ENCODE measurements at regions not wholly inside any gene's neighbourhood (a gene's known extent, or its start where the extent isn't known, plus 50 kb on each side); places are given as distances from the start of the nearest gene placed in this dataset.

DNA sequence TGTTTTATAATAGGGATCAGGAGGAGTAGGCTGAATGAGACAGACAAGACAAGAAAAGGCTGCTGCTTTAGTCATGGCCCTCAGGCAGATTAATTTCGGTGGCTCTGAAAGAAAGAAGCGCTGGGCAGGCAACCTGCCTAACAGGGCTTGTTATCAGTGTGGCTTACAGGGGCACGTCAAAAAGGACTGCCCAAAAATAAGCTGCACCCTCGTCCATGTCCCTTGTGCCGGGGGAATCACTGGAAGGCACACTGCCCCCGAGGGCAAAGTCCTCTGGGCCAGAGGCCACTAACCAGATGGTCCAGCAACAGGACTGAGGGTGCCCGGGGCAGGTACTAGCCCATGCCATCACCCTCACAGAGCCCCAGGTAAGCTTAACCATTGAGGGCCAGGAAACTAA lies 188.5 kb downstream of the IGSF11 start:
- DNase-seq (ENCODE audit: low spot score): no peak
- H3K27ac Mint-ChIP-seq: no peak overlapping the region
- no peak overlapping the region for H3K4me3 Mint-ChIP-seq
- Histone ChIP-seq H3F3A (replicated peaks; ENCODE audit: low read depth) (no peaks in the 10 kb centered on the region), H2AFZ (no peak overlapping the region), H3K27ac (ENCODE audit: low read depth) (no peak overlapping the region), H3K27me3 (ENCODE audit: insufficient read depth) (no peaks in the 10 kb centered on the region), H4K20me1 (replicated peaks; ENCODE audit: insufficient read depth) (no peaks in the 10 kb centered on the region), H3K9me2 (ENCODE audit: insufficient read depth) (no peaks in the 10 kb centered on the region), H3K4me2 (no peak overlapping the region), H3K4me3 (no peak overlapping the region), H3K36me3 (ENCODE audit: insufficient read depth) (peaks cover 3% of the 10 kb centered on the region; the same call in 1 of the 2 replicates), H3K4me1 (ENCODE audit: insufficient read depth) (no peaks in the 10 kb centered on the region), H3K79me2 (replicated peaks; ENCODE audit: insufficient read depth) (no peaks in the 10 kb centered on the region)
- TF ChIP-seq, protein P1, sequence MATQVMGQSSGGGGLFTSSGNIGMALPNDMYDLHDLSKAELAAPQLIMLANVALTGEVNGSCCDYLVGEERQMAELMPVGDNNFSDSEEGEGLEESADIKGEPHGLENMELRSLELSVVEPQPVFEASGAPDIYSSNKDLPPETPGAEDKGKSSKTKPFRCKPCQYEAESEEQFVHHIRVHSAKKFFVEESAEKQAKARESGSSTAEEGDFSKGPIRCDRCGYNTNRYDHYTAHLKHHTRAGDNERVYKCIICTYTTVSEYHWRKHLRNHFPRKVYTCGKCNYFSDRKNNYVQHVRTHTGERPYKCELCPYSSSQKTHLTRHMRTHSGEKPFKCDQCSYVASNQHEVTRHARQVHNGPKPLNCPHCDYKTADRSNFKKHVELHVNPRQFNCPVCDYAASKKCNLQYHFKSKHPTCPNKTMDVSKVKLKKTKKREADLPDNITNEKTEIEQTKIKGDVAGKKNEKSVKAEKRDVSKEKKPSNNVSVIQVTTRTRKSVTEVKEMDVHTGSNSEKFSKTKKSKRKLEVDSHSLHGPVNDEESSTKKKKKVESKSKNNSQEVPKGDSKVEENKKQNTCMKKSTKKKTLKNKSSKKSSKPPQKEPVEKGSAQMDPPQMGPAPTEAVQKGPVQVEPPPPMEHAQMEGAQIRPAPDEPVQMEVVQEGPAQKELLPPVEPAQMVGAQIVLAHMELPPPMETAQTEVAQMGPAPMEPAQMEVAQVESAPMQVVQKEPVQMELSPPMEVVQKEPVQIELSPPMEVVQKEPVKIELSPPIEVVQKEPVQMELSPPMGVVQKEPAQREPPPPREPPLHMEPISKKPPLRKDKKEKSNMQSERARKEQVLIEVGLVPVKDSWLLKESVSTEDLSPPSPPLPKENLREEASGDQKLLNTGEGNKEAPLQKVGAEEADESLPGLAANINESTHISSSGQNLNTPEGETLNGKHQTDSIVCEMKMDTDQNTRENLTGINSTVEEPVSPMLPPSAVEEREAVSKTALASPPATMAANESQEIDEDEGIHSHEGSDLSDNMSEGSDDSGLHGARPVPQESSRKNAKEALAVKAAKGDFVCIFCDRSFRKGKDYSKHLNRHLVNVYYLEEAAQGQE (IDR thresholded peaks at IDR 0.05; ENCODE audit: unreplicated experiment): no peak
- no peak for TF ChIP-seq STAT1 (IDR thresholded peaks at IDR 0.05; ENCODE audit: unreplicated experiment)
- no peak for TF ChIP-seq ZNF331 (CRISPR knock-in tag; IDR thresholded peaks at IDR 0.05; ENCODE audit: low read depth)
- TF ChIP-seq CREB1 (CRISPR knock-in tag; IDR thresholded peaks at IDR 0.05; ENCODE audit: low read depth): no peak
- TF ChIP-seq, protein P2, sequence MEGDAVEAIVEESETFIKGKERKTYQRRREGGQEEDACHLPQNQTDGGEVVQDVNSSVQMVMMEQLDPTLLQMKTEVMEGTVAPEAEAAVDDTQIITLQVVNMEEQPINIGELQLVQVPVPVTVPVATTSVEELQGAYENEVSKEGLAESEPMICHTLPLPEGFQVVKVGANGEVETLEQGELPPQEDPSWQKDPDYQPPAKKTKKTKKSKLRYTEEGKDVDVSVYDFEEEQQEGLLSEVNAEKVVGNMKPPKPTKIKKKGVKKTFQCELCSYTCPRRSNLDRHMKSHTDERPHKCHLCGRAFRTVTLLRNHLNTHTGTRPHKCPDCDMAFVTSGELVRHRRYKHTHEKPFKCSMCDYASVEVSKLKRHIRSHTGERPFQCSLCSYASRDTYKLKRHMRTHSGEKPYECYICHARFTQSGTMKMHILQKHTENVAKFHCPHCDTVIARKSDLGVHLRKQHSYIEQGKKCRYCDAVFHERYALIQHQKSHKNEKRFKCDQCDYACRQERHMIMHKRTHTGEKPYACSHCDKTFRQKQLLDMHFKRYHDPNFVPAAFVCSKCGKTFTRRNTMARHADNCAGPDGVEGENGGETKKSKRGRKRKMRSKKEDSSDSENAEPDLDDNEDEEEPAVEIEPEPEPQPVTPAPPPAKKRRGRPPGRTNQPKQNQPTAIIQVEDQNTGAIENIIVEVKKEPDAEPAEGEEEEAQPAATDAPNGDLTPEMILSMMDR (conservative IDR thresholded peaks at IDR 0.05; ENCODE audit: low read depth in 2 of 2): no peak
- TF ChIP-seq NANOG (IDR thresholded peaks at IDR 0.05; ENCODE audit: borderline replicate concordance): no peak
- TF ChIP-seq ZNF114 (CRISPR knock-in tag; IDR thresholded peaks at IDR 0.05): no peak
- TF ChIP-seq EZH2 (IDR thresholded peaks at IDR 0.05; ENCODE audit: low read depth, unreplicated experiment): no peak
- TF ChIP-seq JUNB (IDR thresholded peaks at IDR 0.05; ENCODE audit: unreplicated experiment): no peak
- TF ChIP-seq, protein P3, sequence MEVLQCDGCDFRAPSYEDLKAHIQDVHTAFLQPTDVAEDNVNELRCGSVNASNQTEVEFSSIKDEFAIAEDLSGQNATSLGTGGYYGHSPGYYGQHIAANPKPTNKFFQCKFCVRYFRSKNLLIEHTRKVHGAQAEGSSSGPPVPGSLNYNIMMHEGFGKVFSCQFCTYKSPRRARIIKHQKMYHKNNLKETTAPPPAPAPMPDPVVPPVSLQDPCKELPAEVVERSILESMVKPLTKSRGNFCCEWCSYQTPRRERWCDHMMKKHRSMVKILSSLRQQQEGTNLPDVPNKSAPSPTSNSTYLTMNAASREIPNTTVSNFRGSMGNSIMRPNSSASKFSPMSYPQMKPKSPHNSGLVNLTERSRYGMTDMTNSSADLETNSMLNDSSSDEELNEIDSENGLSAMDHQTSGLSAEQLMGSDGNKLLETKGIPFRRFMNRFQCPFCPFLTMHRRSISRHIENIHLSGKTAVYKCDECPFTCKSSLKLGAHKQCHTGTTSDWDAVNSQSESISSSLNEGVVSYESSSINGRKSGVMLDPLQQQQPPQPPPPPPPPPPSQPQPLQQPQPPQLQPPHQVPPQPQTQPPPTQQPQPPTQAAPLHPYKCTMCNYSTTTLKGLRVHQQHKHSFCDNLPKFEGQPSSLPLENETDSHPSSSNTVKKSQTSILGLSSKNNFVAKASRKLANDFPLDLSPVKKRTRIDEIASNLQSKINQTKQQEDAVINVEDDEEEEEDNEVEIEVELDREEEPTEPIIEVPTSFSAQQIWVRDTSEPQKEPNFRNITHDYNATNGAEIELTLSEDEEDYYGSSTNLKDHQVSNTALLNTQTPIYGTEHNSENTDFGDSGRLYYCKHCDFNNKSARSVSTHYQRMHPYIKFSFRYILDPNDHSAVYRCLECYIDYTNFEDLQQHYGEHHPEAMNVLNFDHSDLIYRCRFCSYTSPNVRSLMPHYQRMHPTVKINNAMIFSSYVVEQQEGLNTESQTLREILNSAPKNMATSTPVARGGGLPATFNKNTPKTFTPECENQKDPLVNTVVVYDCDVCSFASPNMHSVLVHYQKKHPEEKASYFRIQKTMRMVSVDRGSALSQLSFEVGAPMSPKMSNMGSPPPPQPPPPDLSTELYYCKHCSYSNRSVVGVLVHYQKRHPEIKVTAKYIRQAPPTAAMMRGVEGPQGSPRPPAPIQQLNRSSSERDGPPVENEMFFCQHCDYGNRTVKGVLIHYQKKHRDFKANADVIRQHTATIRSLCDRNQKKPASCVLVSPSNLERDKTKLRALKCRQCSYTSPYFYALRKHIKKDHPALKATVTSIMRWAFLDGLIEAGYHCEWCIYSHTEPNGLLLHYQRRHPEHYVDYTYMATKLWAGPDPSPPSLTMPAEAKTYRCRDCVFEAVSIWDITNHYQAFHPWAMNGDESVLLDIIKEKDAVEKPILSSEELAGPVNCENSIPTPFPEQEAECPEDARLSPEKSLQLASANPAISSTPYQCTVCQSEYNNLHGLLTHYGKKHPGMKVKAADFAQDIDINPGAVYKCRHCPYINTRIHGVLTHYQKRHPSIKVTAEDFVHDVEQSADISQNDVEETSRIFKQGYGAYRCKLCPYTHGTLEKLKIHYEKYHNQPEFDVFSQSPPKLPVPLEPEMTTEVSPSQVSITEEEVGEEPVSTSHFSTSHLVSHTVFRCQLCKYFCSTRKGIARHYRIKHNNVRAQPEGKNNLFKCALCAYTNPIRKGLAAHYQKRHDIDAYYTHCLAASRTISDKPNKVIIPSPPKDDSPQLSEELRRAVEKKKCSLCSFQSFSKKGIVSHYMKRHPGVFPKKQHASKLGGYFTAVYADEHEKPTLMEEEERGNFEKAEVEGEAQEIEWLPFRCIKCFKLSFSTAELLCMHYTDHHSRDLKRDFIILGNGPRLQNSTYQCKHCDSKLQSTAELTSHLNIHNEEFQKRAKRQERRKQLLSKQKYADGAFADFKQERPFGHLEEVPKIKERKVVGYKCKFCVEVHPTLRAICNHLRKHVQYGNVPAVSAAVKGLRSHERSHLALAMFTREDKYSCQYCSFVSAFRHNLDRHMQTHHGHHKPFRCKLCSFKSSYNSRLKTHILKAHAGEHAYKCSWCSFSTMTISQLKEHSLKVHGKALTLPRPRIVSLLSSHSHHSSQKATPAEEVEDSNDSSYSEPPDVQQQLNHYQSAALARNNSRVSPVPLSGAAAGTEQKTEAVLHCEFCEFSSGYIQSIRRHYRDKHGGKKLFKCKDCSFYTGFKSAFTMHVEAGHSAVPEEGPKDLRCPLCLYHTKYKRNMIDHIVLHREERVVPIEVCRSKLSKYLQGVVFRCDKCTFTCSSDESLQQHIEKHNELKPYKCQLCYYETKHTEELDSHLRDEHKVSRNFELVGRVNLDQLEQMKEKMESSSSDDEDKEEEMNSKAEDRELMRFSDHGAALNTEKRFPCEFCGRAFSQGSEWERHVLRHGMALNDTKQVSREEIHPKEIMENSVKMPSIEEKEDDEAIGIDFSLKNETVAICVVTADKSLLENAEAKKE (CRISPR knock-in tag; IDR thresholded peaks at IDR 0.05): no peak
- no peak for TF ChIP-seq EZH2phosphoT487 (IDR thresholded peaks at IDR 0.05; ENCODE audit: unreplicated experiment)
- no peaks in the 10 kb centered on the region for H3K27me3 Mint-ChIP-seq (ENCODE audit: insufficient read depth, low read depth, poor library complexity)
- ATAC-seq: no peak
- peaks cover 28% of the 10 kb centered on the region; the same call in 2 of the 3 replicates for H3K36me3 Mint-ChIP-seq (ENCODE audit: low read depth)
- H3K9me3 Mint-ChIP-seq: peaks cover 37% of the 10 kb centered on the region
- no peaks in the 10 kb centered on the region for H3K4me1 Mint-ChIP-seq

All from GM23338 (cell line).